Esophagus mucosa (tissue), 1 donor: ENCODE measurements at regions not wholly inside any gene's neighbourhood (a gene's known extent, or its start where the extent isn't known, plus 50 kb on each side); places are given as distances from the start of the nearest gene placed in this dataset.

Experiments
- ATAC-seq: fragments of 200-7000 bp; cut with Tn5 transposase; one replicate; pipeline ENCODE4 v1.9.1; 2020
- donor health status: DM: yes; HTN: yes; CAD: no.

DNA sequence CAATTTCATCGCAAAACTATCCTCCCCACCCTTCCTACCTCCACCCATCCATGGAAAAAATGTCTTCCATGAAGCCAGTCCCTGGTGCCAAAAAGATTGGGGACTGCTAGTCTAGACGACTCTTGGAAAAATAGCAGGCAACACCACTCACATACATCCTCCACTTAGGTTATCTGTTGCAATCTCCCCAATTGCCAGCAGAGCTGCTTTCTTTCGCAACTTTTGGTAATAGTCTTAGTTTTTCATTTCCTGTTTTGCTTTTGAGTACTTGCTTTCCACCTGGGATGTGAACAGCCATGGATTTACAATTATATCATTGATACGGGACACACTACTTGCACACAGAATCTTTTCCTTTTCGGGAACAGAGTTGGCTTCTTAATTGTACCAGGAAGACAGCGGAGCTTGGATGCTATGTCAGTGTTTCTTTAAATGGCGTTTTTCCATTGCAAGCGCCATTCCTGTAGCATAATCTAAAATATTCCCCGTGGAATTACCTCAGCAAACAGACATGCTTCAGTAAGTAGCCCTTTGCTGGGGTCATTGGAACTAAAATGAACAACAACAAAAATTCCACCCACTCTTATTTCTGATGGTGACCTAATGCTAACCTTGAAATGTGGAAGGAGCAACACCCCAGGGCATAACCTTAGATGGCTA, 183.3 kb upstream of the ADGRL2 start:
- no peak for ATAC-seq

DNA sequence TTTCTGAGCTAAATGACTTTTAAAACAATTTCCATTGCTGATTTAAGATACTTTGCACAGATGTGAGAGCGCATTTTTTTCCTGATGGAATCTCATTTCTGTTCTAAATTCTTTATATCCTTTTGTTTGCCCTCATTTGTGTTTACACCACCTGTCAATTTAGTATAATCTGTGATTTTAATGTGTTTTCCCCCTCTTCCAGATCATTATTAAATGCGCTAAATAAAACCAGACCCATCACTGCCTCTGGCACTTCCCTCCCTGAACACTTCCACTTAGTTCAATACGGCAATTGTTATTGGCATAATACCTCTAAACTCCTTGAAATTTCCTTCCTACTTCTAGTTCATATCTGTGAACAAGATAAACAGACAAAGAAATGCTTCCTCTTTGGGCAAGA, 186.9 kb upstream of the ADGRL2 start:
- ATAC-seq: no peak

DNA sequence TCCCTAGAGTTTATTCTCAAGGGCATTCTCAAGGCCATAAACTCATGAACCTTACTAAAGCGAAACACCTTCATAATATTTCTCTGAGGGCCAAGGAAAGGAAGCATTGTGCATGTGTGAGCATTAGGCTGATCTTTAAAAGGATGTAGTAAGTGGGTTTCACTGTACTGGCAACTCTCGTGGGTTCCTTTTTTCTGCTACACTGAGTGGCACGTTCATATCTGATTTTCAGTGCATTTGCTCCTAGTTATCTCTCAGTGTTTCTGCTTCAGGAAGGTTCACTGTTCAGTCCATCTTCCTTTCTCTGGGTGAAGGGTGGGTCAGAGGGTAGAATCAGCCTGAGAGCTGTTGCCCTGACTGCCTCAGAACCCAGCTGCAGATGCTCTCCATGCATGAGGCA, 192.8 kb upstream of the ADGRL2 start:
- ATAC-seq: no peak

DNA sequence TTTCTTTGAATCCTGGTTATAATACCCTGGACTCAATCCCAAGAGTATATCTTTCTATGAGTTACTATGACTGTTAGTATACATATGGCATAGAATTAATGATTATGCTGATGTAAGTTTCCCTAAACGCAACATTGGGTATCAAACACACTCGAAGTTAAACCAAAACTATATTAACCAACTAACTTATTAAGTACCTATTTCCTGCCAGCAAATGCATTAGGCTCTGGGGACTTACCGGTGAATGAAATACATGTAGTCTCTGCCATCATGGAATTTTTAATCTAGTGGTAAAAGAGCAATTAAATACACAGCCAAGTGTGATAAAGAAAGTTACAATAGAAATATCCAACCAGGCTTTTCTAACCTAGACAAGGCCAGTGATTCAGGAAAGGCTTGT, 193.6 kb upstream of the ADGRL2 start:
- ATAC-seq: no peak

DNA sequence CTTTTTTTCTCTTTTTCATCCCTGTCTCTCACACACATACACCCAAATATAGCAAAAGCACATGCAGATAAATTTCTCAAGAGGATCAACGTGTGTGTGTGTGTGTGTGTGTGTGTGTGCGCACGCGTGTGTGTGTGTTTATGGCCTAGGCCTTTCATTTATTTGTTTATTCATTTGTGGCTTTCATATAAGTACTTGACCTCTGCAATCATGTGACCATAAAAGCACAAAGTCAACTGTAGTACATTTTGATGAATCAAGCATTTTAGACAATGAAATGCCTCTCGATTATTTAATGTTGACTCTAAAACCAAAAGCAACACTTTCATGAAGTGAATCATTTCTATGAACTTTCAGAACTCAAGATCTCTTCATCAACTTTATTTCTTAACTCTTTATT, 194.1 kb upstream of the ADGRL2 start:
- no peak for ATAC-seq

DNA sequence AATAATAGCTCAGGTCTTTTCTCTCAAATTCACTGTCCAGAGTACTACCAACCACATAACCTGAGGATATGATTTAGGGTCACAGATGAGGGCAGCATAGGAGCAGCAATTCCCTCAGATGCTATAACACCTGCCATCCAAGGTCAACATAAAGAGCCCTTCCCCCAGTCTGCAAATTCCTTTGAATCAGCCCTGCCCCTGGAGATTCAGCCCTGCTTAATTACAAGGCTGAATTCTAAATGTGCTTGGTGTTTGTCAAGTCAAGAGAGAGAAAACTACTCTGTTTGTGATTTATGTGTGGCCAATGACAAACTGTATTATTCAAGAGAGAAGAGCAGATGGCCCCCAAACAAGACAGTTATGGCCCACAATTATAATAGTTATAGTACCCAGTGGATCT, 195.7 kb upstream of the ADGRL2 start:
- ATAC-seq: no peak

DNA sequence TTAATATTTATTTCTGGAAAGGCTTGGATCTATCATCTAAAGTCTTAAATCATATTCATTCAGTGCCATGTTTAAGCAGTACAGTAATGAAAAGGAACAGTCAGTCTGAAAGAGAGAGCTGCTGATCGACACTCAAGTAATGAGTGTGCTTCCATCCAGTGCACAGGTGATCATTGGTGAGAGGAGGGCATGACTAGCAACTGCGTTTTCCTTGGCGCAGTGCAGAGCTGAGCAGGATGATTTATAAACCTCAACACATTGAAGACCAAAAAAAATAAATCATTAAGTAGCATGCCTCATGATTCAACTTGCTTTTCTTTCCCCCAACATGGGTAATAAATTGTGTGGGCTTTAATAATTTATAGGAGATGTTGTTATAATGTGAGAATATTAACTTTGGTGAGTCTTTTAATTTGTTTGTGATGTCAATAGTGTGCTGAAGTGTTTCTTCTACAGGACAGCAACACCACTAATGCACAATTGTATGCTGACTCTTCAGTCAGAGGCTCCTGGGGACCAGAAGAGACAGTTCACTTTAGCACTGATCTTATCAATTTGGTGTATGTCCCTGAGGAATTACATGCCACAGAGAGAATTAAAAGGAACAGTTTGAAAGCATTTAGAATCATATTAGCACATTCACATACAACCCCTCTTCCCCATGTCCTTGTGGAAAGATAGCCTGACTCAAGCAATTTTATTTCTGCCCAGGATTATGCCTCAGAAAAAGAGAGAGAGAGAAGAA, 199.7 kb upstream of the ADGRL2 start:
- no peak for ATAC-seq

DNA sequence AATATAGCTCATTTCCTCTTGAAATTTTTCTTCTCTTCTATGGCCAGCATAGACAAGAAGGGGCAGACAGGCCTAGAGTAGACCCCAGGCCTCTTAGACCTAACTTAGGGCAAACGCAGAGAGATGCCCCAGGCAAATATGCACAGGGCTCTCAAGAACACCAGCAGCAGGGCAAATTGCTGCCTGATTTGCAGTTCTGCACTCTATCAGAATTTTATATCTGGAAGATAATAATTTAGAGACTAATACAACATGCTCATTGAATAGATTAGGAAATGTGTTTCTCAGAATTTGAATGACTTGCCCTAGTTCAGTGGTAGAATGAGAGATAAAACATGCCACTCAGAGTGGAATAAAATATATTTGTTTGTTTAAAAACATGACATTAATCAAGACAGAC, 200.4 kb upstream of the ADGRL2 start:
- no peak for ATAC-seq

DNA sequence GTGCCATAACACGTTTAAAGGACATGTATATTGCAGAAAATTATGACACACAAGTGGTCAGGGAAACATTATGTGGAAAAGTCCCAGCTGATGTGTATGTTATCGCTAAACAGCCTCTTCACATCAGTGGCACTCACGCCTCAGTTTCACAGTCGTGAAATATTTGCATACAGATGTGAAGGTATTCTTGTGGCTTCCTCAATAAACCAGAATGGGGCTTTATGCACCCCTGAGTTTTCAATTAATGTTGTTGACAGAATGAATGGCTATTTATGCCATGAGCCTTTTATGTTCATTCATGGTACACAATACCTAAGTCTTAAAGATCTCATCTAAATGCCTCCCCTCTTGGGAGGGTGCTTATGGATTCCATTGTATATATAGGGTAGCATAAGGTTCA, 202.1 kb upstream of the ADGRL2 start:
- ATAC-seq: no peak

DNA sequence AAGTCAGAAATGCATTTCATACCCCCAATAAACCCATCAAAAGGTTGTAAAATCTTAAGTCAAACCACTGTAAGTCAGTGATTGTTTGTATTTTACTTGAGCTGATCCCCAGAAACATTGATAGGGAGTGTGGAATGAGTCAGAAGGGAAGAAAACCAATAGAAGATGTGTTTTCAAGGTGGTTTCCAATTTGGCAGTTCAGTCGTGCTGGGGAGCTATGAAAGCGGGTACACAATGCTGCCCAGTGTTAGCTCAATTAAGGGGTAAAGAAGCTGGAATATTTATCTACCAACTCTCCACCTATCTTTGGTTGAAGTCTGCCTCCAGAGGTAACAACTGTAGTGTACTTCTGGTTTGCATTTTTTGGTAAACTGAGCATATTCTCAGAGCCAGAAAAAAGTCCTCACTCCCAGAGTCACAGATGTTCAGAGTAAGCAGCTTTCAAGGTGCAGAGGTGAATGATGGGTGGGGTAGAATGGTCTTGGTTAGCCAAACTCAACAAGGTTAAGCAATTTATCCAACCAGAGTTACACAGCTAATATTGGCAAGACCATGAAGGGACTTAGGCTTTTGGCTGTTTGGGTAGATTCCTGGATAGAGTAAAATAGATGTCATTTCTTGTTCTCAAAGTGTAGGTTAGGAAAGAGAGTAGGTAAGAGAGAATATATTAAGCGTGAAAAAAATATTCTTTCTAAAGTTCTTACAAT, 202.9 kb upstream of the ADGRL2 start:
- no peak for ATAC-seq

DNA sequence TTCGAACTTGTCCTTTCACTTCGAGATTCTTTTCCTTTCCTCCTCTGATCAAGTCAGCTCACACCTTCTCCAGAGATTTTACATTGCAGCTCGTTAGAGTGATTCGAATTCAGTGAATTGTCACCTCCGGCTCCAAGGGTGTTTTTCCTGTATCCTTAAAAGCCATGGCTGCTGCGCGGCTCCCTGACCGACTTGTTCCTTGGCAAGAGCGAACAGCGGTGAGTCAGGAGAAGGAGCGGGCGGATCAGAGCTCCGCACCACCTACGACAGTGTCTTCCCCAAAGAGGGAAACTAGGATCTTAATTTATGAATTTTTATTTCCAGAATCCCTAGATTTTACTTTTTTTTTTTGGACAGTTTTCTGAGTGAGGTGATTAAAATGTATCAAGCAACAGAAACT, 204.4 kb upstream of the ADGRL2 start:
- no peak for ATAC-seq

DNA sequence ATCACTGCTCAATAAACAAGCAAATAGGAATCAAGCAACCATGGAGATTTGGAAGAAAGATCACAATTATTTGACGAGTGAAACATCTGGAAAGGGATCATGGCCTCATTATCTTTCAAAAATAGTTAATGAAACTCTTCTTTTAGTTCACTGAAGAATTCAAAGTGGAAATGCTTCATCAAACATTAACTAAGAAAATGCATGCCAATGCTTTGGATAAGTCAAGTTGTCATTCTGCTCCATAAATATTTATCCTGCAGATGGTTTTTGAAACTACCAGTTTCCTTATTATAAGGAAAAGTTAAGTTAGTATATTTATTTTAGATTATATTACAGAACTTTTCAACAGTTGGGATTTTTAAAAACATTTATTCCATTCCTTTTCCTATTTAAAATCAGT, 206.5 kb upstream of the ADGRL2 start:
- ATAC-seq: no peak

DNA sequence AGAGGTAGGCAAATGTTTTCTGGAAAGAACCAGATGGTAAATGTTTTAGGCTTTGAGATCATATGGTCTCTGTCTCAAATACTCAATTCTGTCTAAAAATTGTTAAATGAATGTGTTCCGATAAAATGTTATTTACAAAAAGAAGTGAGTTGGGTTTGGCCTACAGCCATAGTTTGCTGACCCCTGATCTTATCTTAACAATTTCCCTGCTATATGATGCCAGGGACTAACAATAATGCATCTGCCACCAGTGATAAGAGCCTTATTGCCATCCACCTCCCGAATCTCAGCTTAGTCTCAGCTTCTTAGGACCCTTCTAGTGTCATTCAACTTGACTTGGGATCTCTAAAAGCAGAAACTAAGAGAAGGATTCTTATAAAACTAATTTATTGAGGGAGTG, 208.5 kb upstream of the ADGRL2 start:
- no peak for ATAC-seq

DNA sequence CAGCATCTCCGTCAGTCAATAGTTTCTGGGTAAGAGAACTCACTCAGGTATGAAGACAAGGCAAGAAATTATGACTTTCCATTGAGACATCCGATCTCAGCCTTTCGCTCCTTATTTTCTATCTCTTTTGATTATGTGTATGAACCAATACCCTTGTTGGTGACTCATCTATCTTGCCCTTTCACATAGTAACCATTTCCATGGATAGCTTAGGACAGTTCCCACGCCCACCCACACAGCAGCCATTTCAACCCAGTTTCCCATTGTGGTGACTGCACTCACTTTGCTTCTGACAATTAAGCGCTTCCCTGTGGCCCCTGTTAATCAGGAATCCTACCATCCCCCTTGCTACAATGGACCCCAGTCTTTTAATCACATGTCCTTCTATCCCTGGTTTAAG, 210.6 kb upstream of the ADGRL2 start:
- no peak for ATAC-seq

DNA sequence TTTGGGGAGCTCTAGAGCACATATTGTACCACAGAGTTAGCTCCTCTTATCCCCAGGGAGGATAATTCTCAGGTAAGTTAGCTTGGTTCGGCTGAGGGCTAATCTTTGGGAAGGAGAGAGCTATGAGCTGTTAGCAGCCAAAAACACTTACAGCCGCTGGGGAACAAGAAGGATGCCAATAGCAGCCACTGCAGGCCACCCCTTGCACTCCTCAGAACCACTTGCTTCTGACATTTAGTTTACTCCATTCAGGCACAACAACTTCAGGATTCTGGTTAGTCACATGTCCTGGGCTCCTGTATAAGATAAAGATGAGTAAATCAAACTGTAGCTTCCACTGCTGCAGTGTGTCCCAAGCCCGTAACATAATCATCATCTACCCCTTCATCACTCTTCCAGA, 212.6 kb upstream of the ADGRL2 start:
- no peak for ATAC-seq

DNA sequence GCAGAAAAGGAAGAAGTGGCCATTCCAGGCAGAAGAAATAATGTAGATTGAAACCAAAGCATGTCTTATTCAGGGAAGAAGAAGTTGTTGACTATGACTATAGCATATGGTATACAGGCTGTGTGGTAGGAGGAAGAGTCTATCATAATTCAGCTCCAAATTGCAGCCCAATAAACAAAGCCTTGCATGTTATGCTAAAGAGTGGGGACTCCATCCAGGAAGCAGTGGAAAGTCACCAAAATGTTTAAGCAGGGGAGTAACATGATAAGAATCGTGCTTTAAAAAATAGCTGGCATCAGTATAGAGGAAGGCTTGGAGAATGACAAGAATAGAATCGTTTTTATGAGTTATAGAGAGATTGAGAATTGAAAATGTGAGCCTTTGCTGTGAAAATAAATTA, 213.3 kb upstream of the ADGRL2 start:
- no peak for ATAC-seq

DNA sequence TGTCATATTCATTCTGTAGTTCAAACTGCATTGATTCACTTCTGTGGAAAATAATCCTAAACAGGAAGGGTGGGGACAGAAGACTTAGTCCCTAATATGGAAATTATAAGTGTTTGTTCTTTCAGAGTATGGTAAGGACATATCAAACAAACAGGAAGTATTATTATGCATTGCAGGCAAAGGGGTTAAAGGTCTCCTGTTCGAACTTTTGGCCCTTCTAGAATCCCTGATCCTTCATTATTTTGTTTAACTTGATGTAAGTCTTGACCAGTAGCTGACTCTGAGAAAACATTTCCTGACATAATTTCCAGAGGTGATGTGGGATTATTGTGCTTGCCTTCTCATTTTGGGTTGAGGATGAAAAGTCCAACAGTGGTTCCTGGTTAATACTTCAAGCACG, 215.4 kb upstream of the ADGRL2 start:
- no peak for ATAC-seq

DNA sequence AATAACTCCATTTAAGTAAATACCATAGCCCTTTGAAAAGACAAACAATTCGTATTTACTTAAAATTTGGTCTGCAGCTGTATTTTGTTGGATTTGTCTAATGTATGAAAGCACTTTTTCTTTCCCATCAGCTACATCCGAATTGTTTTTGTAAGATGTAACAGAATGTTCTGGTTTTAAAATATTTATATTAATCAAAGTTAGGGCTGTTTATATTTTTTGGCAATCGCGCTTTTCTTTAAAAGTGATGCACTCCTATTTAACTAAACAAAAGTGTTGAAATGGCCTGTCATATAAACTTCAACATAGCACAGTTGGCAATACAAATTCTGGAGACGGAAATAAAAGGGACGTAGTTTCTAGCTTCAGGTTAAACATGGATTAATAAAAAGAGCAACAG, 216.3 kb upstream of the ADGRL2 start:
- no peak for ATAC-seq

DNA sequence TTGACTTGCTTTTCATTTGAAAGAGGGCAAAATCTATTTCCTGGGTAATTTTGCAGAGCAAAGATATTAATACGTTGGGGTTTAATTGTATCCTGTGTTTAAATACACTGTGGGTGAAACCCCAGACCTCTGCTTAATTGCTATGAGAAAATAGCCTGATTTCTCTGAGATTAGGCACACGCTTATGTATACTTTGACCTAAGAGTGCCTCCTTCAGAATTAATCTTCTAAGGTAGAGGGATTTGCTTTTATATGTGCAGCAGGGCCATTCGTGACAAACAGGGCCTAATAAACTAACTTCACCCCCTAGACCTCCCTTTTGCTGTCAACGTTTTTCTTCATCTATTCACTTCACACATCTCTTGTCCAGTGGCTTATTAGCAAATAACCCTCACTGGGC, 216.9 kb upstream of the ADGRL2 start:
- ATAC-seq: no peak

DNA sequence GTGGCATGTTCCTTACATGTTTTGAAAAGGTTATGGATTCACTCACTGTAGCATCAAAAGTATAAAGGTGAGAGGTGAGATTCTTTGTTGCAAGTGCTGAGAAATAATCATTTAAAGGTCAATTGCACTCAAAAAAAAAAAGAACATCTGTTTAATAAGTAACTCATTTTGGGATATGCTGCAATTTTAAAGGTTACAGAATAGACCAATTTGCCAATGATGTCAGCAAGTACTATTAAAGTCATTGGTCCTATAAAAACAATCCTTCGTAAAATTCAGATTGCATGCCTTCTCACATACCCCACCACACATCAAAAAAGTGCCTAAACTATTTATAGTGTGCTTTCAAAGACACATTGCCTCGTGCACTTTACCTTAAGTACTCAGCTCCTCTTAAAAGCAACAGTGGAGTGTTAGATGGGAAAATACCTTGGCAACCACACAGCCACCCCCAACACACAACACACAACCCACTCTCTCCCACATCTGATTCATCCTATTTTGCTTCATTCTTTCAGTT, 218.2 kb upstream of the ADGRL2 start:
- no peak for ATAC-seq

DNA sequence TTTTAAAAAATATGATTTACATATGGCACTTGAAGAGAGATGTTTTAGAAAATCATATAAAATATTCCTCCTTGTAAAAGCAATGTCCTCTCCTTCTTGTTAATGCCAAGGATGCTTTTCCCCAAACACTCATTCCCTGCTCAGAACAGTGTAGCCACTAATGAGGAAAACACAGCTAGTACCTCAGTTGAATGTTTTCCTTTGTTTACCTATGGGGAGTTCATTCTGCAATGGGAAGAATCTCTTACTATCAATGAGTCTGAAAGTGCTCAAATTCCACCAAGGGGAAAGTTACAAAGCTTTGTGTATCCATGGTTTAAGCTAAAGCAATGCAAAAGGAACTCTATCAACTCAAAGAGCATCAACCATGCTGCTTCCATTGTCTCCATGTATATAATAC, 221.9 kb upstream of the ADGRL2 start:
- ATAC-seq: no peak

DNA sequence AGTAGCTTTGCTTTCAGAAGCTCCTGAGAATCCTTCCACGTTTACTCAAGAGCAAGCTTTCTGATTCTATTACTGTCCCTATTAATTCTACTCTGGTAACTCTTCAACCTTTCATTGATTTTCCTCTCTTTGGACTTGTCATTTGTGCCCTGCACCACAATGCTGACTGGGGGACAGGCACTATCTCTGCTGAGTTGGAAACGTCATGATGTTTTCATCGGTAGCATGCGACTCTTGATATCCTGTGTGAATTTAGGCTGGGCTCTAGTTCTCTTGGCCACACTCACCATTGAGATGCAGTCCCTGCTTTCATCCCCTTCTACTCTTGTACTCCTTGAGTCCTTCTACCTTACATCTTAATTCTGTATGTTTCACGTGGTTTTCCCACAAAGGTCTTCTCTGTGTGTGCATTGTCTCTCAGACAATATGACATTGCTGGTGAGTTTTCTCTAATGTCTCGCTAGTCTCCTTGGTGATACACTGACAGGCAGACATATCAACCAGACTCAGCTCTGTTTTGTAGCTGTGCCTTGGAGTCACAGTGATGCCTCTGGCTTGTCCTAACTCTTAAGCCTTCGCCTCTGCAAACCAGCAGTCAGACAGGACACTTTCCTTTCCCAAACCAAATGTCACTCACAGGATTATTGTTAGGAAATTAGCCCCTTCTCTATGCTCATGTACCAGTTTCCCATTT, 223.6 kb upstream of the ADGRL2 start:
- ATAC-seq: no peak

DNA sequence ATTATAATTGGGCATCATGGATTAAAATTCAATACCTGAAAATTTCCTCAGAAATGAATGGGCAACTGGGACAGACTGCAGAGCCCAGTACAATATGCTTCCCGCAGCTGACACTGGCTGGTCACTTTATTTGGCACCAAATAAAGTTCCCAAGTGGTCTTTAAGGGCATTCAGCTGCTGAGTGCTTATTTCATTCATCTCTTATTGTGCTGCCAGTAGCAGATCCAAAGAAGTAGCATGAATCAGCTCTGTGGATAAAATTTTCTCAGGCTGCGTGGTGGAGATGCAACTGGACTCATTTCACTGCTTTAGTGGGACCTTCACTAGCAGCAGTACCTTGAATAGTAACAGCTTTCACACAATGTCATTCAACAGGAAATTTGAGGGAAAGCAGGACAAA, 226.3 kb upstream of the ADGRL2 start:
- ATAC-seq: no peak
